Osteocyte (in vitro differentiated cells): ENCODE measurements at regions not wholly inside any gene's neighbourhood (a gene's known extent, or its start where the extent isn't known, plus 50 kb on each side); places are given as distances from the start of the nearest gene placed in this dataset.

Experiments
- DNase-seq: peaks from one replicate; pipeline ENCODE4 v3.0.0; 2021; ENCODE audit warnings: mixed read lengths; ENCODE audit not compliant: unreplicated experiment; ENCODE audit errors: extremely low spot score
- H3K27ac Mint-ChIP-seq: one replicate; pipeline ENCODE4 v1.8.0; 2021; ENCODE audit warnings: mild to moderate bottlenecking, mixed read lengths; ENCODE audit not compliant: unreplicated experiment
- H3K27me3 Mint-ChIP-seq: one replicate; pipeline ENCODE4 v1.8.0; 2021; ENCODE audit warnings: mixed read lengths; ENCODE audit not compliant: unreplicated experiment
- H3K36me3 Mint-ChIP-seq: one replicate; pipeline ENCODE4 v1.8.0; 2021; ENCODE audit warnings: mixed read lengths; ENCODE audit not compliant: unreplicated experiment
- H3K4me1 Mint-ChIP-seq: one replicate; pipeline ENCODE4 v1.8.0; 2021; ENCODE audit warnings: mixed read lengths; ENCODE audit not compliant: unreplicated experiment
- H3K4me3 Mint-ChIP-seq: one replicate; pipeline ENCODE4 v1.8.0; 2021; ENCODE audit warnings: mild to moderate bottlenecking, moderate library complexity, mixed read lengths; ENCODE audit not compliant: unreplicated experiment
- H3K9me3 Mint-ChIP-seq: one replicate; pipeline ENCODE4 v1.8.0; 2021; ENCODE audit warnings: mixed read lengths; ENCODE audit not compliant: unreplicated experiment
- CTCF ChIP-seq: fragments of 200-600 bp; sonication (generic); IDR thresholded peaks from 2 replicates; pipeline ENCODE4 v1.5.0; 2021; ENCODE audit warnings: antibody characterized with exemption, mild to moderate bottlenecking, moderate library complexity

DNA sequence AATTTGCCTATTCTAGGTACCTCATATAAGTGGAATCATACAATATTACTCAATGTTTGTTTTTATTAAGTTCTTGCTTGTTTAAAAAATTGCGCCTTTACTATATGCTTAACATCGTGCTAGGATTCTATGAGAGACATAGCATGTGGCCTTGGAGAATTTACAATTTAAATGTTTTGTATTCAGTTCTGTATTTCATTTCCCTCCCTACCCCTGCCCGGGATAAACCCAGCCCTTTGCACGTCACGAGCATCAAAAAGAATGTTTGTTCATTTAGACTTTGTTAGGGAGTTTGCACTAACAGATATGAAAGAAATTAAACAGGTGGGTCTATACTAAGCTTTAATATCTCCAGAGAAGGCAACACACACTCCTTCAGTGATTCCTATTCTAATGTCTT lies 75.7 kb downstream of the C18orf54 start:
- TF ChIP-seq CTCF = no peak
- Mint-ChIP-seq H3K27me3 (peaks cover 52% of the 10 kb centered on the region), H3K36me3 (no peaks in the 10 kb centered on the region), H3K9me3 (no peaks in the 10 kb centered on the region), H3K27ac (no peak overlapping the region), H3K4me3 (no peak overlapping the region), H3K4me1 (no peaks in the 10 kb centered on the region)
- DNase-seq = no peak

DNA sequence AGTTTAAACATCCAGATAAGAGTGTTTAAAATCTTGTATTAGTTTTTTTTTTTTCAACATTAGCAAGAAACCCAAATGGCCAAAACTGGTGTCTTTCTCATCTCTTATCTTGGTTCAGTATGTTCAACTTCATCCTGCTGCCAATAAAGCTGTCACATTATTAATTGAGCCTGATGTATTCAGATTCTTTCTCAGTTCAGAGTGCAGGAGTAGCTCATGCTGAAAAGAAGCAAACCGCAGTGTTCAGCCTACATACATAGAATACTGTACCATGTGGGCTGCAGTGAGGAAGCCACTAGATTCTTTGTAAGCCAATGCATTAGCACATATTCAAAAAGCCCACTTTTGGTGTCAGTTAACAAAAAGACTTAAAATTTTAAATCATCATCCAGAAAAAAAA lies 76.2 kb downstream of the C18orf54 start:
- no peak overlapping the region for H3K4me3 Mint-ChIP-seq
- no peaks in the 10 kb centered on the region for H3K4me1 Mint-ChIP-seq
- H3K36me3 Mint-ChIP-seq = no peaks in the 10 kb centered on the region
- no peaks in the 10 kb centered on the region for H3K9me3 Mint-ChIP-seq
- no peak for DNase-seq
- H3K27ac Mint-ChIP-seq = no peak overlapping the region
- TF ChIP-seq CTCF = no peak
- H3K27me3 Mint-ChIP-seq = peaks cover 57% of the 10 kb centered on the region

GRCh38 chr18:54434453-54434852 lies 76.7 kb downstream of the C18orf54 start:
- no peaks in the 10 kb centered on the region for H3K4me1 Mint-ChIP-seq
- H3K9me3 Mint-ChIP-seq = no peaks in the 10 kb centered on the region
- TF ChIP-seq CTCF = no peak
- DNase-seq = no peak
- no peak overlapping the region for H3K27ac Mint-ChIP-seq
- no peaks in the 10 kb centered on the region for H3K36me3 Mint-ChIP-seq
- no peak overlapping the region for H3K4me3 Mint-ChIP-seq
- peaks cover 60% of the 10 kb centered on the region for H3K27me3 Mint-ChIP-seq

DNA sequence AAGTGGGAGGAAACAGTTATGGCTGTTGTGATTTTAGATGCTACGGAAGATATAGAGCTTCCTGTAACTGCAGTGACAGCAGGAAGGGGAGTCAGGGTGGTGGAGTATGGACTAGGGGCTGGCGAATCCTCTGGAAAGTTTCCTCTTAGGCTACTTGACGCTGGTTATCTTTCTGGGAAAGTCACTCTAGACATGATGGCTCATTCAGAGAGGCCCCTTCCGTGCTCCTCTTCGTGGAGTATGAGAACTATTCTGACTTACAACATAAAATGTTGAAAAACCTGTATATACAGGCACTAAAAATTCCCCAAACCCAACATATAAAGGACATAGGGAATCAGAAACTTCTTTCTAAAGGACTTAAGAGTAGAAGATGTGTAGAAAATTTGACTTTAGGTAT lies 78.8 kb downstream of the C18orf54 start:
- peaks cover 61% of the 10 kb centered on the region for H3K27me3 Mint-ChIP-seq
- DNase-seq = no peak
- no peak overlapping the region for H3K27ac Mint-ChIP-seq
- TF ChIP-seq CTCF = no peak
- no peaks in the 10 kb centered on the region for H3K36me3 Mint-ChIP-seq
- no peaks in the 10 kb centered on the region for H3K9me3 Mint-ChIP-seq
- H3K4me1 Mint-ChIP-seq = no peaks in the 10 kb centered on the region
- H3K4me3 Mint-ChIP-seq = no peak overlapping the region

DNA sequence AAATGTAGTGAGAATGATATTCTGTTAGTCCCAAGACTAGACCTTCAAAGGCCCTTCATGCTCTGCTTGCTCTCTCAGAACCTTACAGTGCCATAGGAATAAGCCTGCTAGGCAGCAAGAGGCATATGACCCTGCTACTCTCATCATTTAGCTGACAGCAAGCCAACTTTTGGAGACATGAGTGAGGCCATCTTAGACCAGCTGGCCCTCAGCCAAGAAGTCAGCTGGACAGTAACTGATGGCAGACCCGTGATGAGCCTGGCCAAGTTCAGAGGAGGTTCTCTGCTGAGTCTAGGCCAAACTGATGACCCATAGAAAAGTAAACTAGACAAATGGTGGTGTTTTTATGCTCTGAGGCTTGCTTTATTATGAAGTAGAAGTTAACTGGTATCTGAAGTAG lies 82.6 kb downstream of the C18orf54 start:
- Mint-ChIP-seq H3K4me1 (peaks cover 2% of the 10 kb centered on the region), H3K36me3 (no peaks in the 10 kb centered on the region), H3K27ac (no peak overlapping the region), H3K4me3 (no peak overlapping the region), H3K9me3 (no peaks in the 10 kb centered on the region), H3K27me3 (peaks cover 69% of the 10 kb centered on the region)
- no peak for TF ChIP-seq CTCF
- no peak for DNase-seq
